ENCODE measurements at regions not wholly inside any gene's neighbourhood (a gene's known extent, or its start where the extent isn't known, plus 50 kb on each side); places are given as distances from the start of the nearest gene placed in this dataset.
A peak's percentile ranks its signal among the peaks of the same experiment; 100 is the strongest.
"Not testable (repeated sequence)": the region's sequence is repeated elsewhere in the genome, so short reads cannot be mapped to it uniquely, and the experiment has no call there.

- ChIA-PET CTCF (interaction anchor here (0.6 to 5.6 kb wide), 2 partner anchors 50 to 154 kb away, joined by 5 to 33 read pairs; no protein-coding TSS in a partner anchor), POLR2A (no interaction called here)
- Mint-ChIP-seq H3K9me3 (no peaks in the 10 kb centered on the region), H3K36me3 (ENCODE audit: low read depth) (no peaks in the 10 kb centered on the region), H3K27me3 (peaks cover 25% of the 10 kb centered on the region), H3K4me1 (ENCODE audit: low read depth) (no peaks in the 10 kb centered on the region), H3K27ac (no peak overlapping the region), H3K4me3 (no peak overlapping the region)
- DNase-seq = no peak
- no peak for ATAC-seq
- no peak for TF ChIP-seq CTCF (IDR thresholded peaks at IDR 0.05)
- intact Hi-C loops (cut with micrococcal nuclease) = no loop called here
Observed at GRCh38 chr2:175253871-175254270, 72.4 kb upstream of the ATP5MC3 start.

GRCh38 chr2:175251425-175252041 lies 70.0 kb upstream of the ATP5MC3 start:
- Mint-ChIP-seq H3K36me3 (ENCODE audit: low read depth) (no peaks in the 10 kb centered on the region), H3K27ac (no peak overlapping the region), H3K27me3 (peaks cover 35% of the 10 kb centered on the region), H3K9me3 (no peaks in the 10 kb centered on the region), H3K4me3 (no peak overlapping the region), H3K4me1 (ENCODE audit: low read depth) (peaks cover 6% of the 10 kb centered on the region)
- intact Hi-C loops (cut with micrococcal nuclease) = no loop called here
- TF ChIP-seq CTCF (IDR thresholded peaks at IDR 0.05) = peak; percentile 71
- peak; percentile 19 for DNase-seq
- ATAC-seq = no peak
- POLR2A ChIA-PET = interaction anchor here (0.6 kb wide), 1 partner anchor 469 kb away, joined by 3 read pairs; no protein-coding TSS in a partner anchor
- CTCF ChIA-PET = interaction anchor here (0.6 to 5.6 kb wide), 47 partner anchors 8 to 846 kb away, joined by 3 to 54 read pairs (median 4); partner anchors contain the start of gene ATP5MC3

- Mint-ChIP-seq H3K27me3 (peaks cover 29% of the 10 kb centered on the region), H3K4me3 (no peak overlapping the region), H3K4me1 (ENCODE audit: low read depth) (peaks cover 6% of the 10 kb centered on the region), H3K27ac (no peak overlapping the region), H3K36me3 (ENCODE audit: low read depth) (no peaks in the 10 kb centered on the region), H3K9me3 (no peaks in the 10 kb centered on the region)
- CTCF ChIA-PET = interaction anchor here (0.8 kb wide), 1 partner anchor 43 kb away, joined by 3 read pairs; no protein-coding TSS in a partner anchor
- intact Hi-C loops (cut with micrococcal nuclease) = no loop called here
- no peak for DNase-seq
- POLR2A ChIA-PET = no interaction called here
- TF ChIP-seq CTCF (IDR thresholded peaks at IDR 0.05) = no peak
- ATAC-seq = no peak
Observed at GRCh38 chr2:175247159-175247558, 65.6 kb upstream of the ATP5MC3 start.

- Mint-ChIP-seq H3K9me3 (peaks cover 4% of the 10 kb centered on the region), H3K36me3 (ENCODE audit: low read depth) (no peaks in the 10 kb centered on the region), H3K4me1 (ENCODE audit: low read depth) (peaks cover 6% of the 10 kb centered on the region), H3K27me3 (peaks cover 32% of the 10 kb centered on the region), H3K27ac (no peak overlapping the region), H3K4me3 (no peak overlapping the region)
- no peak for TF ChIP-seq CTCF (IDR thresholded peaks at IDR 0.05)
- POLR2A ChIA-PET = no interaction called here
- CTCF ChIA-PET = interaction anchor here (0.6 kb wide), 1 partner anchor 561 kb away, joined by 3 read pairs; no protein-coding TSS in a partner anchor
- DNase-seq (no peak), ATAC-seq (no peak)
- intact Hi-C loops (cut with micrococcal nuclease) = no loop called here
Observed at GRCh38 chr2:175244697-175245096, 63.2 kb upstream of the ATP5MC3 start.

- CTCF ChIA-PET = interaction anchor here (0.6 to 2.7 kb wide), 8 partner anchors 8 to 1584 kb away, joined by 3 to 30 read pairs (median 4); no protein-coding TSS in a partner anchor
- no peak for TF ChIP-seq CTCF (IDR thresholded peaks at IDR 0.05)
- intact Hi-C loops (cut with micrococcal nuclease) = no loop called here
- Mint-ChIP-seq H3K9me3 (peaks cover 14% of the 10 kb centered on the region), H3K27me3 (peaks cover 31% of the 10 kb centered on the region), H3K4me3 (no peak overlapping the region), H3K36me3 (ENCODE audit: low read depth) (no peaks in the 10 kb centered on the region), H3K27ac (no peak overlapping the region), H3K4me1 (ENCODE audit: low read depth) (no peaks in the 10 kb centered on the region)
- ATAC-seq (no peak), DNase-seq (no peak)
- POLR2A ChIA-PET = no interaction called here
Observed at GRCh38 chr2:175241691-175242090, 60.2 kb upstream of the ATP5MC3 start.

- CTCF ChIA-PET = interaction anchor here (1.0 to 2.7 kb wide), 3 partner anchors 12 to 42 kb away, joined by 3 to 30 read pairs (median 12); no protein-coding TSS in a partner anchor
- POLR2A ChIA-PET, ATAC-seq: not testable (repeated sequence)
Observed at GRCh38 chr2:175240033-175240432, 58.5 kb upstream of the ATP5MC3 start.

More at GRCh38 chr2:175240033-175240432, 58.5 kb upstream of the ATP5MC3 start:
- peaks cover 16% of the 10 kb centered on the region for H3K9me3 Mint-ChIP-seq
- H3K27me3 Mint-ChIP-seq = peaks cover 37% of the 10 kb centered on the region
- DNase-seq; H3K27ac Mint-ChIP-seq; H3K36me3 Mint-ChIP-seq (ENCODE audit: low read depth); H3K4me1 Mint-ChIP-seq (ENCODE audit: low read depth); intact Hi-C loops (cut with micrococcal nuclease); H3K4me3 Mint-ChIP-seq: not testable (repeated sequence)

All from activated CD8-positive, alpha-beta T cell treated with anti-CD3 and anti-CD28 coated beads for 36 hours (primary cell).